Suppressor macrophage treated with lipopolysaccharide for 1 hour (primary cell): ENCODE measurements at regions not wholly inside any gene's neighbourhood (a gene's known extent, or its start where the extent isn't known, plus 50 kb on each side); places are given as distances from the start of the nearest gene placed in this dataset.
"Not testable (repeated sequence)": the region's sequence is repeated elsewhere in the genome, so short reads cannot be mapped to it uniquely, and the experiment has no call there.

ENCODE experiments used
- DNase-seq, 3 donors: peaks; one replicate each; pipeline ENCODE4 v3.0.0-alpha.2; 2020 to 2022

DNA sequence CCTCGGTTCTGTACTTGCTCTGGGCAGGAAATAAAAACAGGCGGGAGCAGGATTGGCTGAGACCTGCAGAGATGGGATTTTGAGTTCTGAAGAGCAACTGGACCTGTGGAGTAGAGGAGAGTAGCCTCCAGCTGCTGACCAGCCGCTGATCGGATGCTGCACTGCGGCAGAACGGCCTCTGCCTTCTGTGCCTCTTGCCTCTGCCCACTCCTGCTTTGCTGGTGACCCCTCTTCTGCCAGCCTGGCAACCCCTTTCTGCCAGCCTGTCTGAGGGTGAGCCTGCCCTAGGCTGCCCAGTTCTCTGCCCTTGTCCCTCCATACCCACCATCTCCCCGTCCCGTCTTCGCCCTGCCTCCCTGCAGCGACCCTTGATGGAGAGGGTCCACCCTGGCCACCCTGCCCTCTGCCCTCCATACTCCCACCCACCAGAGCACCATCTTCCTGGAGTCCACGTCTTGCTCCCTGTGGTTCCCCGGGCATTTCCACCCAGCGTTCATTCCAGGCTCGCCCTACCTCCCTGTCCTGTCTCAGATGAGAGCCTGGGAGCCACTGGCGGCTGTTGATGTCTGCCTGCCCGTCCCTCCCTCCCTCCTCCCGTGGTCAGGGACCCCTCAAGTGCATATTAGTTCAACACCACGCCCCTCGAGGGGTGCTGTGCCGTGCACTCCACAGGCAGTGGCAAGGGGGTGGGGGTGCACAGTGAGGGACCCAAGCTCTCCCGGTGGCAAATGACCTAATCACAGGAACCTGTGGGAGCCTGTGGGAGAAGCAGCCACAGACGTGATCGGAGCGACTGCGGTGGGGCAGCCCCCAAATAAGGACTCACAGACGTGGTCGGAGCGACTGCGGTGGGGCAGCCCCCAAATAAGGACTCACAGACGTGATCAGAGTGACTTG is 863.3 kb downstream of the TBC1D22A start:
- no peak for DNase-seq

DNA sequence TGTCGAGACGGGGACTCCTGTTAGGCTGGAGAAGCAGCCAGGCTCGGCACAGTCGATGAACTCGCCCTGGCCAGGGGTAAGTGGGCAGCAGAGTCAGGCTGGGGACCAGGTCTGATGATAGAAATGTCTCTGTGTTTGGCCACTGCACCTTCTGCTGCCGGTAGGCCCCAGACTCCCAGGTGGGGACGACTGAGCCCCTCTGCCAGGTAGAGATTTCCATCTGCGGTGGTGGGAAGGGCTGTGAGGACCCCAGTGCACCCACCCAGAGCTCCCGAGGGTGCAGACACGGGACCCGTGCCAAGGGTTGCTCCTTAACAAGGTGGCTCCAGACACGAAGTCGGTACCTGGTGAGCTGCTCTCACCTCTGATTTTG is 862.5 kb downstream of the TBC1D22A start:
- no peak for DNase-seq

- no peak for DNase-seq
Observed at GRCh38 chr22:47624252-47625012, 862.0 kb downstream of the TBC1D22A start.

DNA sequence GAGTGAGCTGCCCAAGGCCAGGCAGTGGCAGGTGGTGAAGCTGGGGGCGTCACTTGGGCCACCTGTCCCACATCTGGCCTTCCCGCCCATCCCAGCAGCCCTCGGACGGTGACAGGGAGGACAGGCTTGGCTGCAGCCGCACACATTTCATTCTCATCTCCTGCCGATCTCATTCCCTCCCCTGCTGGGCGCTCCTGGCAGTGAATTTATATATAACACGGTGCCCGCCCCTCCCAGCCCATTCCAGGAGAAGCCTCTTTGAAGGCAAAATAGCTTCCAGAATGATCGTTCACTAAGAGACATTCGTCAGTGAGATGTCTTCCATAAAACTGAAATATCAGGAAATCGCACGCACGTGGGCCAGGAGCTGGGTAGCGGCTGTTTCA is 861.3 kb downstream of the TBC1D22A start:
- no peak for DNase-seq

DNA sequence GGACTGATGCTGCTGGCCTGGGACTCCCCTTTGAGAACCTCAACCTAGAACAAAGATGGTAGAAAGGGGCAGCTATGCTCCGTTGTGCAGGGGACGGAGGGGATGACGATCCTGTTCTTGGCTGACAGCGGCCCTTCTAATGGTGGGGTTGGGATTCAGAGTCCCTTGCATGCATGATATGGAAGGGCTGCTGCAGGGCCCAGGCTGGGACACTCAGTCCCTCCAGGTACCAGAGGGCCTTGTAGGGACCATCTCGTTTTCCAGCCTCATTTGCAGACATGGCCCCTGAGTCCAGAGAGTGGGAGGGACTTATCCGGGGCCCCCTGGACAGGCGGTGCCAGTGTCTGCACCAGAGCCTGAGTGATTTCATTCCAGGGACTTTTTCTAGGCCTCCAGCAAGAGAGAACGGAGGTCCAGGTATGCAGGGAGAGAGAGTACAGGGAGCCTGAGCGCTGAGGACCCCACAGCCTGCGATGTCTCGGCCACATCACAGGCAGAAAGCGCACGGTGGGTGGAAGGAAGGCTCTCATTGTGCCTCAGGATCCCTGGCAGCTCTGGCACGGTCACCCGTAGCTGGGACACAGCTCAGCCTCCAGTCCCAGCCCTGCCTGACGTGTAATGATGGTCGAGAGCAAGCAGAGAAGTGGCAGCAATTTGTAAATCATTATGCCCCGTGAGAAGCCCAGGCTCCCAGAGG is 860.8 kb downstream of the TBC1D22A start:
- DNase-seq: no peak

- DNase-seq: no peak
Observed at GRCh38 chr22:47622541-47622940, 860.1 kb downstream of the TBC1D22A start.

- DNase-seq: no peak
Observed at GRCh38 chr22:47621253-47621652, 858.8 kb downstream of the TBC1D22A start.

DNA sequence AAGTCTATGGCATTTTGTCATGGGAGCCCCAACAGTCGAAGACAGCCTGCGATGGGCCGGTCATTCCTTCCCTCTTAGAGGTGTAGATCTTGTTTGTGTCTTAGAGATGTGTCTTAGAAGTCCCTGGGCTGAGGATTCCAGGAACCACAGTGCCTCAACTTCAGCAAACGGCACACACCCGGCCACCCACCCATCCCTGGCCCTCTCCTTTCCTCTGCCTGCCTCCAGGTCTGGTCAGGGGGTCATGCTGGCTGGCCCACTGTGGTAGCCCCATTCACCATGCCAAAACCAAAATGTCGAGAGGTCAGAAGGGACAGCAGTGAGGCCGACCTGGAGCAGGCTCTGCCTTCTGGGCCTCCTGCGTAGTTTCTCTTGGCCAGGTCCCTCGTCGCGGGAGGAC is 857.9 kb downstream of the TBC1D22A start:
- DNase-seq: no peak

DNA sequence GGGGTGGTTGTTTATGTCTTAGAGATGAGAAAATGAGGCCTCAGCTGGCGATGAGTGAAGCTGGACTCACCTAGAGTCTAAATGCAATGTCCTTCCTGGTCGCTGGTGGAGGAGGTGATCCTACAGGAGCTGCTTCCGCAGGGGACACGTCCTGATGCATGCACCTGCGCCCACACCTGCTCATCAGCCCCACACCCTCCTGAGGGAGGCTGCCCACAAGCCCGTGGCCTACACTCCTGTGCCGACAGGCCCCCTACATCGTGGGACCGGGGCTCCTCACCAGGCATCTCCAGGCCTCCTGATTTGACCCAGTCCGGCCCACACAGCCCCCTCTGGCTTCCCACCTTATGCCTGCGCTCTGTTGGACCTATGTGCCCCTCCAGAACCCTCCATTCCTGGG is 857.2 kb downstream of the TBC1D22A start:
- DNase-seq: no peak

DNA sequence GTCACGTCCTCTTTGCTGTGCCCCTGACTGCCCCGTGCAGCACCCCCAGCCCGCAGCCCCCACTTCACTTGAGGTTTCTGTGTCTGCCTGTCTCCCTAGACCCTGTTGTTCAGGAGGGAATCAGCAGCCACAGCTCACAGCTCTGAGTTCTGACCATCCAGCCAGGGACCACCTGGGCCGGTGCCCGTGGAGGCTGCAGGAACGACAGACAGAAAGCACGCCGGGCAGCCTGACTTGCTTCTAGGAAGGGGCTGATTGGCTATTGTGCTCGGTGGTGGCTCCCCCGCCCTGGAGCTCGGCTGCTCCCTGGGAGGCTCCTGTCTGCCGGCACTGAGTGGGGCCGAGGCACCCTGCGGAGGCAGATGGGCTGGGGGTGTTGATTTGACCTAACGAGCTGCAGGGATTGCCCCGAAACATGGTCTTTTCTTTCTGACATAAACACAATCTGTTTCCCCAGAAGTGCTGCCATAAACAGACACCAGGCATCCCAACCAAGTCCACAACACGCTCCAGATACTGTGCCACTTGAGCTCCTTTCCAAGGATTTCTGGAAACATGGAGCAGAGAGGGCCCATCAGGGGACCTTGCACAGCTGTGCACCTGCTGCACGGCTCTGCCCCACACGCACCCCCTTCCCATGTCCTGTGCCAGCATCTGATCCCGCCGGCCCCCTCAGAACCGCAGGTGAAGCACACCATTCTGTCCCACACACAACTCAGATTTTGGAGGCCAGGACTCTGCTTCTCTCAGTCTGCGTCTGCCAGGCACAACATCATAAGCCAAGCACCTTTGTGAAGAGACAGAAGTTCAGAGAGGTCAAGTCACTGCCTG is 855.9 kb downstream of the TBC1D22A start:
- no peak for DNase-seq

DNA sequence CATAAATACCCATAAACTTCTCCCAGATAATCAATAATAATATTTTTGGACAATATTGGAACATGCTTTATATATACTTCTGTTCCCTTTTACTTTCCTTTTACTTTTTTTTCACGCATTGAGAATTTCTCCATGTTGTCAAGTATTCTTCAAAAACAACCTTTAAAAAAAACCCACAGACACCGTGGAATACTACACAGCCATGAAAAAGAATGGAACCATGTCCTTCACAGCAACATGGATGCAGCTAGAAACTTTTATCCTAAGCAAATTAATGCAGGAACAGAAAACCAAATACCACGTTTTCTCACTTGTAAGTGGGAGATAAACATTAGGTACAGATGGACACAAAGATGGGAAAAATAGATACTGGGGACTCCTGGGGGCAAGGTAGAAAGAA is 854.7 kb downstream of the TBC1D22A start:
- DNase-seq: no peak

- DNase-seq: no peak
Observed at GRCh38 chr22:47616396-47617020, 854.1 kb downstream of the TBC1D22A start.

- no peak for DNase-seq
Observed at GRCh38 chr22:47615051-47615450, 852.6 kb downstream of the TBC1D22A start.

DNA sequence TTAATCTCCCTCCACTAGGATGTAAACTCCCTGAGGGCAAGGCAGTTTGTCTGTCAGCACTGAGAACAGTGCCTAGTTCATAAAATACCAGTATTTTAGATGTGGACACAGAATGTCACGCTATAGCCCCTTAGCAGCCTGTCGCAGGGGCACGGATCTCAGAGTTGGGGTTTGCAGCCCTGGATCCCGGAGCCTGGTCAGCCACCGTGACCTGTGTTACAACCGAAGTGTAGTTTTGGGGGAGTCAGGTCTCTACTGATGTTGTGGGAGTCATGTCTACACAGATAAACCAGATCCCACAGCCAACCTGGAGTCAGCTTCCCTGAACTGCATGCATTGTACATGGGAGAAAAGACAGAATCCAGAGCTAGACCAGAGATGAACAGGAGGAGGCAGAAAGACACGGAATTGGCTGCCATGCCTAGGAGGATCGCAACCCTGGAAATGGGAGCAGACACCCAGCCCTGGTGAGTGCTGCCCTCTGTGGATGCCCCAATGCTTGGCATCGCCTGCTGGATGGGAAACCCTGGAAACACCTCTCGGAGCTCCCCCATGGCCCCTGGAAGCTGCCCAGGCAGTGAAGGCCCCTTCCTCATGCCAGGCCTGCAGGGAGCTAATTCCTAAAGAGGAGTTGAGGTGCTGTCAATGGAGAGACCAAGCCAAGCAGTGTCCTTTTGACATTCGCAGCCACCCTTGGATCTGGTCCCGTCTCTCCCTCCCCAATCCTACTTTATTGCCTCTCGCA is 851.3 kb downstream of the TBC1D22A start:
- DNase-seq: no peak

GRCh38 chr22:47613181-47613580 is 850.7 kb downstream of the TBC1D22A start:
- not testable (repeated sequence) for DNase-seq

- DNase-seq: no peak
Observed at GRCh38 chr22:47612311-47612910, 850.0 kb downstream of the TBC1D22A start.

- no peak for DNase-seq
Observed at GRCh38 chr22:47610764-47611163, 848.3 kb downstream of the TBC1D22A start.

- DNase-seq: no peak
Observed at GRCh38 chr22:47610281-47610680, 847.8 kb downstream of the TBC1D22A start.

DNA sequence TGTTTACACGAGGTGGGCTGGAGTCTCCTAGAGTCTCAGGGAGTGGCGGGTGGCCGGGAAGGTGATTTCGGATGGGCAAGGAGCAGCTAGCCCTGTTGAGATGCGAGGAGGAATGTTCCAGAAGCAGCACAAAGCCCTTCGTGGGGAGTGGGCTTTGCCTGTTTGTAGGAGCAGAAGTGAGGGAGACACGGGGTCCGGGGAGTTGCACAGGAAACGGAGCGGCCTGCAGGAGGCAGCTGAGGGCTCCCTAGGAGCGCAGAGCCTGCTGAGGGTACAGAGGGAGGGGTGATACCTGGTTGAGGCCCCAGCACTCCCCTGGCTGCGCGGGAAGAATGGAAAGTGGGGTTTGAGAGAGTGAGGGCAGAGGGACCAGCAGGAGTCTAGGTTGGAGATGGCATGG is 847.2 kb downstream of the TBC1D22A start:
- DNase-seq: no peak

DNA sequence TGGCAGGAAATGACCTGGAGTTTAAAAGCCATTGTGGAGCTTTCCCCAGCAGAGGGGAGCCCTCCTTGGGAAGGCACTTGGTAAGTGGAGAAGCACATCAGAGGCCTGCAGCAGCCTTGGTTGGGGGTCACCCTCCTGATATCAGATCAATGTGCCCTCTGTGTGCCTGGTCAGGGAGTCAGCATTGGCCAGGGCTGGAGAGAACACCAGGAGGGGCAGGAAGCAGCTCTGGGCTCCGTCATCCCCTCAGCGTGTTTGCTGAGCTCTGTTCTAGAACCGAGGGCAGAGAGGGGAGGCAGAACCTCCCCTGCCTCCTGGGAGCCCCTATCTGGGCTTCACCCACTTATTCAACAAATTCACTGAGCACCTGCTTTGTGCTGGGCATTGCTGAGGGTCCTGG is 846.0 kb downstream of the TBC1D22A start:
- DNase-seq: no peak

- DNase-seq: no peak
Observed at GRCh38 chr22:47607486-47607885, 845.0 kb downstream of the TBC1D22A start.
